ENCODE measurements at regions not wholly inside any gene's neighbourhood (a gene's known extent, or its start where the extent isn't known, plus 50 kb on each side); places are given as distances from the start of the nearest gene placed in this dataset.

DNA sequence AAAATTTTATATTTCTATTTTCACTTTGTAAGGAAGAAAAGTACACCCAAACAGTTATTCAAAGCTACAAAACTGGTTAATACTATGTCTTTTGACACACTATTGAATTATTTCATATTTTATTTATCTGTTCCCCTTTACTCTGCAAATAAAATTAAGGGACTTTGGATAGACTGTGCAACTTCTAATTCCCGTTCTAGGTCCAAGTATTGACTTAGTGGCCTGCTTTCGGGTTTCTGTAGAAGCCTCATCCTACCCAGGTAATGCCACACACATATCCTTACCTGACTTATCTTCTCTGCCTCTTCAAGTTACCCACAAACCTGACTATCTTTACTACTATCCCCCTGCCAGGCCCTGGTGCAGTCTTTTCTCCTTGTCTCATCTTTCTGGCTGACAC is 156.3 kb upstream of the TMTC2 start:
- TF ChIP-seq, protein P1, sequence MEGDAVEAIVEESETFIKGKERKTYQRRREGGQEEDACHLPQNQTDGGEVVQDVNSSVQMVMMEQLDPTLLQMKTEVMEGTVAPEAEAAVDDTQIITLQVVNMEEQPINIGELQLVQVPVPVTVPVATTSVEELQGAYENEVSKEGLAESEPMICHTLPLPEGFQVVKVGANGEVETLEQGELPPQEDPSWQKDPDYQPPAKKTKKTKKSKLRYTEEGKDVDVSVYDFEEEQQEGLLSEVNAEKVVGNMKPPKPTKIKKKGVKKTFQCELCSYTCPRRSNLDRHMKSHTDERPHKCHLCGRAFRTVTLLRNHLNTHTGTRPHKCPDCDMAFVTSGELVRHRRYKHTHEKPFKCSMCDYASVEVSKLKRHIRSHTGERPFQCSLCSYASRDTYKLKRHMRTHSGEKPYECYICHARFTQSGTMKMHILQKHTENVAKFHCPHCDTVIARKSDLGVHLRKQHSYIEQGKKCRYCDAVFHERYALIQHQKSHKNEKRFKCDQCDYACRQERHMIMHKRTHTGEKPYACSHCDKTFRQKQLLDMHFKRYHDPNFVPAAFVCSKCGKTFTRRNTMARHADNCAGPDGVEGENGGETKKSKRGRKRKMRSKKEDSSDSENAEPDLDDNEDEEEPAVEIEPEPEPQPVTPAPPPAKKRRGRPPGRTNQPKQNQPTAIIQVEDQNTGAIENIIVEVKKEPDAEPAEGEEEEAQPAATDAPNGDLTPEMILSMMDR (IDR thresholded peaks at IDR 0.05; ENCODE audit: low read depth, low read length), result no peak
- no peak for TF ChIP-seq POLR2A (IDR thresholded peaks at IDR 0.05; ENCODE audit: extremely low read depth, insufficient read length)
- TF ChIP-seq, protein P2, sequence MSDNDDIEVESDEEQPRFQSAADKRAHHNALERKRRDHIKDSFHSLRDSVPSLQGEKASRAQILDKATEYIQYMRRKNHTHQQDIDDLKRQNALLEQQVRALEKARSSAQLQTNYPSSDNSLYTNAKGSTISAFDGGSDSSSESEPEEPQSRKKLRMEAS (IDR thresholded peaks at IDR 0.05; ENCODE audit: low read depth, low read length), result no peak
